Parathyroid adenoma (tissue), 2 donors: ENCODE measurements at regions not wholly inside any gene's neighbourhood (a gene's known extent, or its start where the extent isn't known, plus 50 kb on each side); places are given as distances from the start of the nearest gene placed in this dataset.

Experiments
- H2AFZ ChIP-seq: fragments of 300-600 bp; sonication (generic); one replicate; pipeline ENCODE4 v1.7.0; 2017; ENCODE audit warnings: antibody characterized with exemption, mild to moderate bottlenecking
- H3K27ac ChIP-seq: fragments of 300-600 bp; sonication (generic); one replicate; pipeline ENCODE4 v1.7.0; 2017
- H3K27me3 ChIP-seq: fragments of 300-600 bp; sonication (generic); one replicate; pipeline ENCODE4 v1.7.0; 2017; ENCODE audit warnings: low read length; ENCODE audit not compliant: control insufficient read depth, insufficient read depth
- H3K36me3 ChIP-seq: fragments of 300-600 bp; sonication (generic); one replicate; pipeline ENCODE4 v1.7.0; 2017; ENCODE audit warnings: low read length; ENCODE audit not compliant: control insufficient read depth, insufficient read depth
- H3K4me1 ChIP-seq: fragments of 300-600 bp; sonication (generic); one replicate; pipeline ENCODE4 v1.7.0; 2017; ENCODE audit warnings: control low read depth
- H3K4me2 ChIP-seq: fragments of 300-600 bp; sonication (generic); one replicate; pipeline ENCODE4 v1.7.0; 2017; ENCODE audit warnings: low read length
- H3K4me3 ChIP-seq: fragments of 300-600 bp; sonication (generic); one replicate; pipeline ENCODE4 v1.7.0; 2017; ENCODE audit warnings: low read depth, low read length
- H3K79me2 ChIP-seq: fragments of 300-600 bp; sonication (generic); one replicate; pipeline ENCODE4 v1.7.0; 2017; ENCODE audit warnings: control low read depth
- H3K9ac ChIP-seq: fragments of 300-600 bp; sonication (generic); one replicate; pipeline ENCODE4 v1.7.0; 2017; ENCODE audit warnings: mild to moderate bottlenecking
- H3K9me3 ChIP-seq: fragments of 300-600 bp; sonication (generic); one replicate; pipeline ENCODE4 v1.7.0; 2017; ENCODE audit warnings: low read length; ENCODE audit not compliant: control insufficient read depth
- CTCF ChIP-seq: fragments of 300-600 bp; sonication (generic); IDR thresholded peaks from one replicate; pipeline ENCODE4 v1.7.0; 2017; ENCODE audit warnings: antibody characterized with exemption, mild to moderate bottlenecking
- donor health status: primary hyperparathyroidism.

GRCh38 chr13:69101841-69102240, 1005.8 kb upstream of the ATXN8OS start:
- Histone ChIP-seq H3K4me1 (no peaks in the 10 kb centered on the region), H3K27me3 (no peaks in the 10 kb centered on the region), H3K36me3 (no peaks in the 10 kb centered on the region), H3K9ac (no peak overlapping the region), H2AFZ (no peak overlapping the region), H3K4me2 (no peak overlapping the region), H3K4me3 (no peak overlapping the region), H3K27ac (no peak overlapping the region), H3K9me3 (no peaks in the 10 kb centered on the region), H3K79me2 (no peaks in the 10 kb centered on the region)
- no peak for TF ChIP-seq CTCF

GRCh38 chr13:69094485-69094884, 1013.1 kb upstream of the ATXN8OS start:
- Histone ChIP-seq H3K9ac (no peak overlapping the region), H2AFZ (no peak overlapping the region), H3K4me1 (no peaks in the 10 kb centered on the region), H3K9me3 (no peaks in the 10 kb centered on the region), H3K79me2 (no peaks in the 10 kb centered on the region), H3K4me3 (no peak overlapping the region), H3K27me3 (no peaks in the 10 kb centered on the region), H3K27ac (no peak overlapping the region), H3K36me3 (no peaks in the 10 kb centered on the region), H3K4me2 (no peak overlapping the region)
- no peak for TF ChIP-seq CTCF

GRCh38 chr13:69092615-69093322, 1014.9 kb upstream of the ATXN8OS start:
- H3K4me1 ChIP-seq, result no peaks in the 10 kb centered on the region
- no peak overlapping the region for H2AFZ ChIP-seq
- H3K27me3 ChIP-seq, result no peaks in the 10 kb centered on the region
- H3K9ac ChIP-seq, result no peak overlapping the region
- no peak overlapping the region for H3K4me3 ChIP-seq
- no peaks in the 10 kb centered on the region for H3K9me3 ChIP-seq
- no peaks in the 10 kb centered on the region for H3K36me3 ChIP-seq
- H3K4me2 ChIP-seq, result no peak overlapping the region
- no peak overlapping the region for H3K27ac ChIP-seq
- TF ChIP-seq CTCF, result no peak
- H3K79me2 ChIP-seq, result no peaks in the 10 kb centered on the region

- H3K36me3 ChIP-seq, result no peaks in the 10 kb centered on the region
- H3K27me3 ChIP-seq, result no peaks in the 10 kb centered on the region
- H3K4me1 ChIP-seq, result no peaks in the 10 kb centered on the region
- TF ChIP-seq CTCF, result no peak
- H3K9ac ChIP-seq, result no peak overlapping the region
- no peak overlapping the region for H3K4me3 ChIP-seq
- H3K4me2 ChIP-seq, result no peak overlapping the region
- H3K27ac ChIP-seq, result no peak overlapping the region
- H2AFZ ChIP-seq, result no peak overlapping the region
- no peaks in the 10 kb centered on the region for H3K9me3 ChIP-seq
- no peaks in the 10 kb centered on the region for H3K79me2 ChIP-seq
These were observed 1030.4 kb upstream of the ATXN8OS start for GRCh38 chr13:69077267-69077666.

GRCh38 chr13:69069554-69070133, 1038.0 kb upstream of the ATXN8OS start:
- Histone ChIP-seq H3K27ac (no peak overlapping the region), H3K4me2 (no peak overlapping the region), H3K4me1 (no peaks in the 10 kb centered on the region), H3K4me3 (no peak overlapping the region), H3K36me3 (no peaks in the 10 kb centered on the region), H3K27me3 (no peaks in the 10 kb centered on the region), H3K9me3 (no peaks in the 10 kb centered on the region), H2AFZ (no peak overlapping the region), H3K9ac (no peak overlapping the region), H3K79me2 (no peaks in the 10 kb centered on the region)
- no peak for TF ChIP-seq CTCF
